ENCODE measurements at regions not wholly inside any gene's neighbourhood (a gene's known extent, or its start where the extent isn't known, plus 50 kb on each side); places are given as distances from the start of the nearest gene placed in this dataset.

- Histone ChIP-seq H3K4me3 (ENCODE audit: low read length) (no peak overlapping the region), H3K4me2 (ENCODE audit: low read length) (no peak overlapping the region), H3K27me3 (ENCODE audit: low read depth, low read length) (no peaks in the 10 kb centered on the region), H4K20me1 (ENCODE audit: insufficient read depth, low read length) (no peaks in the 10 kb centered on the region), H3K4me1 (ENCODE audit: low read length) (no peaks in the 10 kb centered on the region), H2AFZ (ENCODE audit: low read depth, low read length) (no peak overlapping the region), H3K79me2 (ENCODE audit: low read length) (no peaks in the 10 kb centered on the region), H3K9ac (ENCODE audit: low read length) (no peak overlapping the region), H3K27ac (ENCODE audit: low read length) (no peak overlapping the region), H3K36me3 (replicated peaks; ENCODE audit: low read depth, low read length) (no peaks in the 10 kb centered on the region), H3K9me3 (ENCODE audit: insufficient read depth, low read length) (no peaks in the 10 kb centered on the region)
- TF ChIP-seq, protein P1, sequence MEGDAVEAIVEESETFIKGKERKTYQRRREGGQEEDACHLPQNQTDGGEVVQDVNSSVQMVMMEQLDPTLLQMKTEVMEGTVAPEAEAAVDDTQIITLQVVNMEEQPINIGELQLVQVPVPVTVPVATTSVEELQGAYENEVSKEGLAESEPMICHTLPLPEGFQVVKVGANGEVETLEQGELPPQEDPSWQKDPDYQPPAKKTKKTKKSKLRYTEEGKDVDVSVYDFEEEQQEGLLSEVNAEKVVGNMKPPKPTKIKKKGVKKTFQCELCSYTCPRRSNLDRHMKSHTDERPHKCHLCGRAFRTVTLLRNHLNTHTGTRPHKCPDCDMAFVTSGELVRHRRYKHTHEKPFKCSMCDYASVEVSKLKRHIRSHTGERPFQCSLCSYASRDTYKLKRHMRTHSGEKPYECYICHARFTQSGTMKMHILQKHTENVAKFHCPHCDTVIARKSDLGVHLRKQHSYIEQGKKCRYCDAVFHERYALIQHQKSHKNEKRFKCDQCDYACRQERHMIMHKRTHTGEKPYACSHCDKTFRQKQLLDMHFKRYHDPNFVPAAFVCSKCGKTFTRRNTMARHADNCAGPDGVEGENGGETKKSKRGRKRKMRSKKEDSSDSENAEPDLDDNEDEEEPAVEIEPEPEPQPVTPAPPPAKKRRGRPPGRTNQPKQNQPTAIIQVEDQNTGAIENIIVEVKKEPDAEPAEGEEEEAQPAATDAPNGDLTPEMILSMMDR (IDR thresholded peaks at IDR 0.05; ENCODE audit: low read depth, low read length), result no peak
- TF ChIP-seq EZH2phosphoT487 (IDR thresholded peaks at IDR 0.05; ENCODE audit: low read depth), result no peak
Observed at GRCh38 chr15:31585240-31585639, 258.6 kb downstream of the KLF13 start.

GRCh38 chr15:31586841-31587240, 260.2 kb downstream of the KLF13 start:
- Histone ChIP-seq H3K79me2 (ENCODE audit: low read length) (no peaks in the 10 kb centered on the region), H3K4me1 (ENCODE audit: low read length) (no peaks in the 10 kb centered on the region), H3K27ac (ENCODE audit: low read length) (no peak overlapping the region), H3K27me3 (ENCODE audit: low read depth, low read length) (no peaks in the 10 kb centered on the region), H4K20me1 (ENCODE audit: insufficient read depth, low read length) (no peaks in the 10 kb centered on the region), H3K9me3 (ENCODE audit: insufficient read depth, low read length) (no peaks in the 10 kb centered on the region), H3K9ac (ENCODE audit: low read length) (no peak overlapping the region), H3K36me3 (replicated peaks; ENCODE audit: low read depth, low read length) (no peaks in the 10 kb centered on the region), H3K4me3 (ENCODE audit: low read length) (no peak overlapping the region), H3K4me2 (ENCODE audit: low read length) (no peak overlapping the region), H2AFZ (ENCODE audit: low read depth, low read length) (no peak overlapping the region)
- TF ChIP-seq, protein P1 (IDR thresholded peaks at IDR 0.05; ENCODE audit: low read depth, low read length), result no peak
- no peak for TF ChIP-seq EZH2phosphoT487 (IDR thresholded peaks at IDR 0.05; ENCODE audit: low read depth)

- Histone ChIP-seq H3K4me2 (ENCODE audit: low read length) (no peak overlapping the region), H3K9me3 (ENCODE audit: insufficient read depth, low read length) (no peaks in the 10 kb centered on the region), H2AFZ (ENCODE audit: low read depth, low read length) (no peak overlapping the region), H3K27me3 (ENCODE audit: low read depth, low read length) (no peaks in the 10 kb centered on the region), H3K4me1 (ENCODE audit: low read length) (no peaks in the 10 kb centered on the region), H3K36me3 (replicated peaks; ENCODE audit: low read depth, low read length) (no peaks in the 10 kb centered on the region), H3K27ac (ENCODE audit: low read length) (no peak overlapping the region), H4K20me1 (ENCODE audit: insufficient read depth, low read length) (no peaks in the 10 kb centered on the region), H3K4me3 (ENCODE audit: low read length) (no peak overlapping the region), H3K79me2 (ENCODE audit: low read length) (no peaks in the 10 kb centered on the region), H3K9ac (ENCODE audit: low read length) (no peak overlapping the region)
- TF ChIP-seq, protein P1 (IDR thresholded peaks at IDR 0.05; ENCODE audit: low read depth, low read length), result no peak
- TF ChIP-seq EZH2phosphoT487 (IDR thresholded peaks at IDR 0.05; ENCODE audit: low read depth), result no peak
Observed at GRCh38 chr15:31587583-31587982, 260.9 kb downstream of the KLF13 start.

DNA sequence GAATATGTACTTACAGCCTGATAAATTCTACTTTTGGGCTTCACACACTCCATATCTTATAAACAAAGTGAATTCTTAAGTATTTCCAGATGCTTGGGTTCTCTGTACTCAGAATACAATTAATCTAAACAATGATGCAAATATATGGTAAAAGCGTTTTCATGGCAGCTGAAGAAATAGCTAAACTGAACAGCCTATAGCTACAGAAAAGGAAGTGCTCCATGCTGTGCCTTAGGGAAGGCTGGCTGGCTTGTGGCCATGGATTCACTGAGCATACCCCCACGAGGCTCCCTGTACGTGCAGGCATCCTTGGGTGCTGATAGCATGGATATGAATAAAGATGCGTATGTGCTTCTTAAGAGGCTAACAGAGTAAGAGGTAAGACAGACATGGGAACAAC, 264.0 kb downstream of the KLF13 start:
- Histone ChIP-seq H3K9me3 (ENCODE audit: insufficient read depth, low read length) (no peaks in the 10 kb centered on the region), H3K27me3 (ENCODE audit: low read depth, low read length) (no peaks in the 10 kb centered on the region), H3K27ac (ENCODE audit: low read length) (no peak overlapping the region), H3K4me2 (ENCODE audit: low read length) (no peak overlapping the region), H4K20me1 (ENCODE audit: insufficient read depth, low read length) (no peaks in the 10 kb centered on the region), H2AFZ (ENCODE audit: low read depth, low read length) (no peak overlapping the region), H3K4me1 (ENCODE audit: low read length) (no peaks in the 10 kb centered on the region), H3K36me3 (replicated peaks; ENCODE audit: low read depth, low read length) (no peaks in the 10 kb centered on the region), H3K79me2 (ENCODE audit: low read length) (no peaks in the 10 kb centered on the region), H3K4me3 (ENCODE audit: low read length) (no peak overlapping the region), H3K9ac (ENCODE audit: low read length) (no peak overlapping the region)
- TF ChIP-seq EZH2phosphoT487 (IDR thresholded peaks at IDR 0.05; ENCODE audit: low read depth), result no peak
- TF ChIP-seq, protein P1 (IDR thresholded peaks at IDR 0.05; ENCODE audit: low read depth, low read length), result no peak
